IMR-90 (cell line): ENCODE measurements at regions not wholly inside any gene's neighbourhood (a gene's known extent, or its start where the extent isn't known, plus 50 kb on each side); places are given as distances from the start of the nearest gene placed in this dataset.

Source experiments
- ATAC-seq: fragments of 200-7000 bp; cut with Tn5 transposase; 2 replicates; pipeline ENCODE4 v1.9.1; 2020; ENCODE audit warnings: low read depth, mild to moderate bottlenecking, moderate library complexity
- BruUV-seq: library from RNA; stranded (reverse); fragments of 400-500 nt; replicated peaks from 2 replicates; lab custom pipeline; 2021; lab: Mats Ljungman, UMichigan
- CTCF ChIA-PET: fragments of 300-600 bp; formaldehyde crosslinking; extraction: SDS; loops from one replicate; lab custom pipeline; 2021; ENCODE audit warnings: antibody characterized with exemption; lab: Yijun Ruan, JAX
- POLR2A ChIA-PET: fragments of 300-600 bp; sonication (Branson Sonifier 250); formaldehyde crosslinking; loops from one replicate; lab custom pipeline; 2022; ENCODE audit warnings: antibody characterized with exemption; ENCODE audit not compliant: unreplicated experiment; lab: Charles Lee
- DNase-seq: peaks from one replicate; pipeline ENCODE4 v3.0.0; 2013
- H2AFZ ChIP-seq: replicated peaks from 2 replicates; pipeline ENCODE3; 2013; ENCODE audit warnings: low read length, mild to moderate bottlenecking; ENCODE audit not compliant: poor library complexity
- H2AK5ac ChIP-seq: 2 replicates; pipeline ENCODE4 v1.6.1; 2013; ENCODE audit warnings: low read depth, low read length, inconsistent platforms
- H2AK9ac ChIP-seq: replicated peaks from 2 replicates; pipeline ENCODE3; 2013; ENCODE audit warnings: mild to moderate bottlenecking, low read depth, low read length, moderate library complexity; ENCODE audit not compliant: poor library complexity
- H2BK120ac ChIP-seq: 2 replicates; pipeline ENCODE4 v1.6.1; 2013; ENCODE audit warnings: low read depth, low read length, inconsistent platforms
- H2BK15ac ChIP-seq: 3 replicates; pipeline ENCODE4 v1.6.1; 2013; ENCODE audit warnings: low read depth, low read length, inconsistent platforms
- H2BK20ac ChIP-seq: 2 replicates; pipeline ENCODE4 v1.6.1; 2013; ENCODE audit warnings: low read depth, mild to moderate bottlenecking, inconsistent platforms, low read length, moderate library complexity
- H2BK5ac ChIP-seq: 2 replicates; pipeline ENCODE4 v1.6.1; 2013; ENCODE audit warnings: mild to moderate bottlenecking, low read depth, low read length, inconsistent platforms; ENCODE audit not compliant: poor library complexity, severe bottlenecking
- H3K14ac ChIP-seq: replicated peaks from 2 replicates; pipeline ENCODE4 v1.6.1; 2013; ENCODE audit warnings: low read depth, low read length, inconsistent platforms
- H3K18ac ChIP-seq: 2 replicates; pipeline ENCODE4 v1.6.1; 2013; ENCODE audit warnings: low read depth, low read length, control low read depth
- H3K23ac ChIP-seq: 2 replicates; pipeline ENCODE4 v1.6.1; 2013; ENCODE audit warnings: low read depth, low read length, inconsistent platforms
- H3K27ac ChIP-seq: 2 replicates; pipeline ENCODE4 v1.5.1; 2013; ENCODE audit warnings: mild to moderate bottlenecking, control low read depth, low read length; ENCODE audit not compliant: insufficient read depth
- H3K27me3 ChIP-seq: 2 replicates; pipeline ENCODE4 v1.6.1; 2013; ENCODE audit warnings: low read length; ENCODE audit not compliant: control insufficient read depth, insufficient read depth
- H3K36me3 ChIP-seq: 2 replicates; pipeline ENCODE4 v1.6.1; 2013; ENCODE audit warnings: low read length, mixed read lengths; ENCODE audit not compliant: control insufficient read depth, insufficient read depth
- H3K4ac ChIP-seq: 2 replicates; pipeline ENCODE4 v1.6.1; 2013; ENCODE audit warnings: low read depth, low read length, inconsistent platforms
- H3K4me1 ChIP-seq: 2 replicates; pipeline ENCODE4 v1.6.1; 2013; ENCODE audit warnings: low read length, mixed read lengths; ENCODE audit not compliant: control insufficient read depth, insufficient read depth
- H3K4me2 ChIP-seq: 2 replicates; pipeline ENCODE4 v1.6.1; 2013; ENCODE audit warnings: low read depth, mild to moderate bottlenecking, control low read depth, low read length, moderate library complexity
- H3K4me3 ChIP-seq: 2 replicates; pipeline ENCODE4 v1.5.1; 2013; ENCODE audit warnings: low read depth, mild to moderate bottlenecking, control low read depth, low read length, moderate library complexity; ENCODE audit not compliant: insufficient read depth
- H3K56ac ChIP-seq: 2 replicates; pipeline ENCODE4 v1.6.1; 2013; ENCODE audit warnings: low read length, inconsistent platforms; ENCODE audit not compliant: insufficient read depth; ENCODE audit errors: extremely low read depth
- H3K79me1 ChIP-seq, 2 experiments: 2 replicates each; pipeline ENCODE4 v1.6.1; 2013; ENCODE audit warnings: low read length in 2 of 2, inconsistent platforms in 1 of 2, low read depth in 1 of 2
- H3K9ac ChIP-seq: 2 replicates; pipeline ENCODE4 v1.6.1; 2013; ENCODE audit warnings: low read depth, low read length, control low read depth
- H3K9me1 ChIP-seq: 2 replicates; pipeline ENCODE4 v1.6.1; 2013; ENCODE audit warnings: low read length, inconsistent platforms; ENCODE audit not compliant: insufficient read depth
- H3K9me3 ChIP-seq: 2 replicates; pipeline ENCODE4 v1.6.1; 2013; ENCODE audit warnings: low read length; ENCODE audit not compliant: control insufficient read depth, insufficient read depth
- H4K20me1 ChIP-seq: 2 replicates; pipeline ENCODE4 v1.6.1; 2013; ENCODE audit warnings: low read length, inconsistent platforms; ENCODE audit not compliant: insufficient read depth
- H4K5ac ChIP-seq: 2 replicates; pipeline ENCODE4 v1.6.1; 2013; ENCODE audit warnings: mild to moderate bottlenecking, low read depth, low read length, control low read depth
- H4K8ac ChIP-seq, 2 experiments: 2 replicates each; pipeline ENCODE4 v1.6.1; 2013; ENCODE audit warnings: low read depth in 2 of 2, low read length in 2 of 2, control low read depth in 1 of 2, inconsistent platforms in 1 of 2
- H4K91ac ChIP-seq: 2 replicates; pipeline ENCODE4 v1.6.1; 2013; ENCODE audit warnings: low read depth, low read length, inconsistent platforms; ENCODE audit not compliant: insufficient read depth
- BHLHE40 ChIP-seq: fragments of 150-350 bp; IDR thresholded peaks from 2 replicates; pipeline ENCODE4 v1.6.1; 2016; ENCODE audit warnings: mild to moderate bottlenecking, low read depth, low read length
- CEBPB ChIP-seq: IDR thresholded peaks from 2 replicates; pipeline ENCODE4 v1.6.1; 2012; ENCODE audit warnings: low read depth, low read length, improper control_type of control experiment
- CHD1 ChIP-seq: IDR thresholded peaks from 2 replicates; pipeline ENCODE4 v1.6.1; 2012; ENCODE audit warnings: low read depth, low read length, improper control_type of control experiment
- ELK1 ChIP-seq: fragments of 150-350 bp; IDR thresholded peaks from 2 replicates; pipeline ENCODE4 v1.6.1; 2016; ENCODE audit warnings: low read depth, mild to moderate bottlenecking, low read length, moderate library complexity, borderline replicate concordance
- FOS ChIP-seq: fragments of 150-350 bp; IDR thresholded peaks from 2 replicates; pipeline ENCODE4 v1.6.1; 2016; ENCODE audit warnings: low read depth, low read length
- MAFK ChIP-seq: IDR thresholded peaks from 2 replicates; pipeline ENCODE4 v1.6.1; 2012; ENCODE audit warnings: low read depth, low read length, improper control_type of control experiment
- MAZ ChIP-seq: IDR thresholded peaks from 2 replicates; pipeline ENCODE4 v1.6.1; 2012; ENCODE audit warnings: low read depth, mild to moderate bottlenecking, low read length, improper control_type of control experiment, moderate library complexity, borderline replicate concordance
- MXI1 ChIP-seq: IDR thresholded peaks from 2 replicates; pipeline ENCODE4 v1.6.1; 2012; ENCODE audit warnings: low read depth, mild to moderate bottlenecking, low read length, moderate library complexity, borderline replicate concordance
- POLR2A ChIP-seq: IDR thresholded peaks from 2 replicates; pipeline ENCODE4 v1.6.1; 2012; ENCODE audit warnings: mild to moderate bottlenecking, low read depth, low read length
- RAD21 ChIP-seq: IDR thresholded peaks from 2 replicates; pipeline ENCODE4 v1.6.1; 2012; ENCODE audit warnings: low read length, improper control_type of control experiment
- RCOR1 ChIP-seq: IDR thresholded peaks from 2 replicates; pipeline ENCODE4 v1.6.1; 2012; ENCODE audit warnings: mild to moderate bottlenecking, low read length, improper control_type of control experiment; ENCODE audit not compliant: insufficient replicate concordance
- RFX5 ChIP-seq: IDR thresholded peaks from 2 replicates; pipeline ENCODE4 v1.8.0; 2012; ENCODE audit warnings: low read depth, mild to moderate bottlenecking, low read length, moderate library complexity
- SMC3 ChIP-seq: fragments of 150-350 bp; IDR thresholded peaks from 2 replicates; pipeline ENCODE4 v1.6.1; 2016; ENCODE audit warnings: low read depth, mild to moderate bottlenecking, antibody characterized with exemption, low read length, moderate library complexity
- USF2 ChIP-seq: fragments of 150-350 bp; IDR thresholded peaks from 2 replicates; pipeline ENCODE4 v1.6.1; 2017; ENCODE audit warnings: mild to moderate bottlenecking, antibody characterized with exemption, low read length, low read depth
- WGBS, 2 experiments: methylation state at CpG; one replicate each; pipeline versions ENCODE4 v1.1.5 to v1.1.7; 2013; ENCODE audit warnings: missing lambda C conversion rate in 2 of 2; ENCODE audit not compliant: insufficient read length in 1 of 2; ENCODE audit errors: extremely low coverage in 2 of 2; 5-methylcytosine and 5-hydroxymethylcytosine counted together
- dilution Hi-C: fragments of 300-500 bp; cut with HindIII; formaldehyde crosslinking; loops from one replicate; pipeline ENCODE4 v1.14.3; 2018; ENCODE audit warnings: low sequenced_read_pairs; ENCODE audit not compliant: unreplicated experiment
- in situ Hi-C: fragments of 300-500 bp; cut with MboI; formaldehyde crosslinking; loops from 3 replicates; pipeline ENCODE4 v1.14.3; 2019; ENCODE audit warnings: low sequenced_read_pairs, inconsistent platforms, mixed read lengths
- intact Hi-C: fragments of 100-400 bp; cut with micrococcal nuclease; formaldehyde crosslinking; loops from 2 replicates; pipeline ENCODE4 v1.10.0; 2022
- TF ChIP-seq, protein P1 (sequence below): conservative IDR thresholded peaks from 2 replicates; pipeline ENCODE4 v1.5.1; 2012; ENCODE audit warnings: mild to moderate bottlenecking, low read depth, low read length, improper control_type of control experiment

GRCh38 chr5:159550951-159551350 lies 220.7 kb upstream of the IL12B start:
- no peak overlapping the region for H3K23ac ChIP-seq
- H2AFZ ChIP-seq = no peak overlapping the region
- no peak overlapping the region for H4K91ac ChIP-seq
- H3K27ac ChIP-seq = no peak overlapping the region
- H3K36me3 ChIP-seq = no peaks in the 10 kb centered on the region
- H3K9me1 ChIP-seq = no peaks in the 10 kb centered on the region
- no peak overlapping the region for H3K4me3 ChIP-seq
- H3K27me3 ChIP-seq = peaks cover 8% of the 10 kb centered on the region
- no peak overlapping the region for H4K5ac ChIP-seq
- peaks cover 4% of the 10 kb centered on the region for H3K9me3 ChIP-seq
- no peaks in the 10 kb centered on the region for H3K79me1 ChIP-seq
- H3K56ac ChIP-seq = no peak overlapping the region
- no peaks in the 10 kb centered on the region for H4K20me1 ChIP-seq
- ChIA-PET CTCF (no interaction called here), POLR2A (no interaction called here)
- no TSS peak for BruUV-seq
- ATAC-seq (no peak), DNase-seq (no peak)
- H3K4me1 ChIP-seq = no peaks in the 10 kb centered on the region
- H3K18ac ChIP-seq = no peak overlapping the region
- TF ChIP-seq, protein P1, sequence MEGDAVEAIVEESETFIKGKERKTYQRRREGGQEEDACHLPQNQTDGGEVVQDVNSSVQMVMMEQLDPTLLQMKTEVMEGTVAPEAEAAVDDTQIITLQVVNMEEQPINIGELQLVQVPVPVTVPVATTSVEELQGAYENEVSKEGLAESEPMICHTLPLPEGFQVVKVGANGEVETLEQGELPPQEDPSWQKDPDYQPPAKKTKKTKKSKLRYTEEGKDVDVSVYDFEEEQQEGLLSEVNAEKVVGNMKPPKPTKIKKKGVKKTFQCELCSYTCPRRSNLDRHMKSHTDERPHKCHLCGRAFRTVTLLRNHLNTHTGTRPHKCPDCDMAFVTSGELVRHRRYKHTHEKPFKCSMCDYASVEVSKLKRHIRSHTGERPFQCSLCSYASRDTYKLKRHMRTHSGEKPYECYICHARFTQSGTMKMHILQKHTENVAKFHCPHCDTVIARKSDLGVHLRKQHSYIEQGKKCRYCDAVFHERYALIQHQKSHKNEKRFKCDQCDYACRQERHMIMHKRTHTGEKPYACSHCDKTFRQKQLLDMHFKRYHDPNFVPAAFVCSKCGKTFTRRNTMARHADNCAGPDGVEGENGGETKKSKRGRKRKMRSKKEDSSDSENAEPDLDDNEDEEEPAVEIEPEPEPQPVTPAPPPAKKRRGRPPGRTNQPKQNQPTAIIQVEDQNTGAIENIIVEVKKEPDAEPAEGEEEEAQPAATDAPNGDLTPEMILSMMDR = no peak
- TF ChIP-seq POLR2A = no peak
- TF ChIP-seq RFX5 = no peak
- no peak for TF ChIP-seq CHD1
- no peak for TF ChIP-seq RCOR1
- TF ChIP-seq SMC3 = no peak
- TF ChIP-seq MAZ = no peak
- no peak for TF ChIP-seq ELK1
- no peak for TF ChIP-seq FOS
- no peak for TF ChIP-seq USF2
- no peak for TF ChIP-seq MAFK
- no peak for TF ChIP-seq BHLHE40
- TF ChIP-seq RAD21 = no peak
- no peak for TF ChIP-seq MXI1
- no peak for TF ChIP-seq CEBPB
- no peak overlapping the region for H2BK20ac ChIP-seq
- H3K9ac ChIP-seq = no peak overlapping the region
- in situ Hi-C loops (no loop called here), intact Hi-C loops (no loop called here), dilution Hi-C loops (no loop called here)
- WGBS, 2 experiments = 71% methylated on average over 1 of the region's 1 CpG; no CpG with 5 or more reads in 1 of the 2 experiments
- H2AK9ac ChIP-seq = no peak overlapping the region
- no peak overlapping the region for H3K14ac ChIP-seq
- H3K4me2 ChIP-seq = no peak overlapping the region
- no peak overlapping the region for H2BK120ac ChIP-seq
- no peak overlapping the region for H4K8ac ChIP-seq
- no peak overlapping the region for H3K4ac ChIP-seq
- H2AK5ac ChIP-seq = no peak overlapping the region
- H2BK15ac ChIP-seq = no peak overlapping the region
- H2BK5ac ChIP-seq = no peak overlapping the region
